Prostate gland (tissue), 2 donors: ENCODE measurements at regions not wholly inside any gene's neighbourhood (a gene's known extent, or its start where the extent isn't known, plus 50 kb on each side); places are given as distances from the start of the nearest gene placed in this dataset.

Source experiments
- POLR2A ChIP-seq: fragments of 450-650 bp; IDR thresholded peaks from one replicate; pipeline ENCODE4 v1.6.1; 2016; ENCODE audit warnings: antibody characterized with exemption, mild to moderate bottlenecking
- TF ChIP-seq, protein P1 (sequence below), 4 experiments: fragments of 200-600 bp in 2 of 4; fragments of 450-650 bp in 2 of 4; sonication (generic) in 2 of 4; IDR thresholded peaks; 1 replicate in 3 of 4; 2 replicates in 1 of 4; pipeline ENCODE4 v1.5.1; 2016 to 2019; ENCODE audit warnings: antibody characterized with exemption in 4 of 4, mild to moderate bottlenecking in 2 of 4, moderate library complexity in 2 of 4

DNA sequence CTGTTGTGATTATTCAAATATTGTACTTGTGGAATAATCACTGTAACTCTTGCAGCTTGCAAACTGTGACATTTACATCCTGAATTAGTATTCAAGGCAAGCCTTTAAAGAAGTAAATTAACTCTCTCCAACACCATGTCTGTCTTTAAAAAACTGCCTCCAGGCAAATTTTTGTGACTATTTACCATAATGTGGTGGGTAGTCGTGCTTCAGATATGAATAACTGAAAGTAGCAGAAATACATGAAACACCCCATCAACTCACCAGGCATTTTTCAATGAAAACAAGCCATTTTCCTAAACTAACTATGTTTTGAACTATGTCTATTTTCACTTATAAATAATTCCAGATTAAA is 217.4 kb upstream of the PSMD7 start:
- TF ChIP-seq, protein P1, sequence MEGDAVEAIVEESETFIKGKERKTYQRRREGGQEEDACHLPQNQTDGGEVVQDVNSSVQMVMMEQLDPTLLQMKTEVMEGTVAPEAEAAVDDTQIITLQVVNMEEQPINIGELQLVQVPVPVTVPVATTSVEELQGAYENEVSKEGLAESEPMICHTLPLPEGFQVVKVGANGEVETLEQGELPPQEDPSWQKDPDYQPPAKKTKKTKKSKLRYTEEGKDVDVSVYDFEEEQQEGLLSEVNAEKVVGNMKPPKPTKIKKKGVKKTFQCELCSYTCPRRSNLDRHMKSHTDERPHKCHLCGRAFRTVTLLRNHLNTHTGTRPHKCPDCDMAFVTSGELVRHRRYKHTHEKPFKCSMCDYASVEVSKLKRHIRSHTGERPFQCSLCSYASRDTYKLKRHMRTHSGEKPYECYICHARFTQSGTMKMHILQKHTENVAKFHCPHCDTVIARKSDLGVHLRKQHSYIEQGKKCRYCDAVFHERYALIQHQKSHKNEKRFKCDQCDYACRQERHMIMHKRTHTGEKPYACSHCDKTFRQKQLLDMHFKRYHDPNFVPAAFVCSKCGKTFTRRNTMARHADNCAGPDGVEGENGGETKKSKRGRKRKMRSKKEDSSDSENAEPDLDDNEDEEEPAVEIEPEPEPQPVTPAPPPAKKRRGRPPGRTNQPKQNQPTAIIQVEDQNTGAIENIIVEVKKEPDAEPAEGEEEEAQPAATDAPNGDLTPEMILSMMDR (IDR thresholded peaks at IDR 0.05): no peak
- TF ChIP-seq POLR2A: no peak
